ENCODE measurements at regions not wholly inside any gene's neighbourhood (a gene's known extent, or its start where the extent isn't known, plus 50 kb on each side); places are given as distances from the start of the nearest gene placed in this dataset.

DNA sequence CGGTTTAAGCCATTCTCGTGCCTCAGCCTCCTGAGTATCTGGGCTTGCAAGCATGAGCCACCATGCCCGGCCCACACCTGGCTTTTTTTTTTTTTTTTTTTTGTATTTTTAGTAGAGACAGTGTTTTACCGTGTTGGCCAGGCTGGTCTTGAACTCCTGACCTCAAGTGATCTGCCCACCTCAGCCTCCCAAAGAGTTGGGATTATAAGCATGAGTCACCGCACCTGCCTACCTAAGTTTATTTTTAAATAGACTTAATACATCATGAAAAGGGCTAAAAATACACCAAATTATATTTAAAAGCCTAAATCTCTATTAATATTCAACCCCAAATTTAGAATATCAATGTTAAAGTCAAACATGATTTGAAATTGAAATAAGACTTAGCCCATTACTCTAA, 250.8 kb upstream of the MC4R start (continued):
- TF ChIP-seq, protein P1, sequence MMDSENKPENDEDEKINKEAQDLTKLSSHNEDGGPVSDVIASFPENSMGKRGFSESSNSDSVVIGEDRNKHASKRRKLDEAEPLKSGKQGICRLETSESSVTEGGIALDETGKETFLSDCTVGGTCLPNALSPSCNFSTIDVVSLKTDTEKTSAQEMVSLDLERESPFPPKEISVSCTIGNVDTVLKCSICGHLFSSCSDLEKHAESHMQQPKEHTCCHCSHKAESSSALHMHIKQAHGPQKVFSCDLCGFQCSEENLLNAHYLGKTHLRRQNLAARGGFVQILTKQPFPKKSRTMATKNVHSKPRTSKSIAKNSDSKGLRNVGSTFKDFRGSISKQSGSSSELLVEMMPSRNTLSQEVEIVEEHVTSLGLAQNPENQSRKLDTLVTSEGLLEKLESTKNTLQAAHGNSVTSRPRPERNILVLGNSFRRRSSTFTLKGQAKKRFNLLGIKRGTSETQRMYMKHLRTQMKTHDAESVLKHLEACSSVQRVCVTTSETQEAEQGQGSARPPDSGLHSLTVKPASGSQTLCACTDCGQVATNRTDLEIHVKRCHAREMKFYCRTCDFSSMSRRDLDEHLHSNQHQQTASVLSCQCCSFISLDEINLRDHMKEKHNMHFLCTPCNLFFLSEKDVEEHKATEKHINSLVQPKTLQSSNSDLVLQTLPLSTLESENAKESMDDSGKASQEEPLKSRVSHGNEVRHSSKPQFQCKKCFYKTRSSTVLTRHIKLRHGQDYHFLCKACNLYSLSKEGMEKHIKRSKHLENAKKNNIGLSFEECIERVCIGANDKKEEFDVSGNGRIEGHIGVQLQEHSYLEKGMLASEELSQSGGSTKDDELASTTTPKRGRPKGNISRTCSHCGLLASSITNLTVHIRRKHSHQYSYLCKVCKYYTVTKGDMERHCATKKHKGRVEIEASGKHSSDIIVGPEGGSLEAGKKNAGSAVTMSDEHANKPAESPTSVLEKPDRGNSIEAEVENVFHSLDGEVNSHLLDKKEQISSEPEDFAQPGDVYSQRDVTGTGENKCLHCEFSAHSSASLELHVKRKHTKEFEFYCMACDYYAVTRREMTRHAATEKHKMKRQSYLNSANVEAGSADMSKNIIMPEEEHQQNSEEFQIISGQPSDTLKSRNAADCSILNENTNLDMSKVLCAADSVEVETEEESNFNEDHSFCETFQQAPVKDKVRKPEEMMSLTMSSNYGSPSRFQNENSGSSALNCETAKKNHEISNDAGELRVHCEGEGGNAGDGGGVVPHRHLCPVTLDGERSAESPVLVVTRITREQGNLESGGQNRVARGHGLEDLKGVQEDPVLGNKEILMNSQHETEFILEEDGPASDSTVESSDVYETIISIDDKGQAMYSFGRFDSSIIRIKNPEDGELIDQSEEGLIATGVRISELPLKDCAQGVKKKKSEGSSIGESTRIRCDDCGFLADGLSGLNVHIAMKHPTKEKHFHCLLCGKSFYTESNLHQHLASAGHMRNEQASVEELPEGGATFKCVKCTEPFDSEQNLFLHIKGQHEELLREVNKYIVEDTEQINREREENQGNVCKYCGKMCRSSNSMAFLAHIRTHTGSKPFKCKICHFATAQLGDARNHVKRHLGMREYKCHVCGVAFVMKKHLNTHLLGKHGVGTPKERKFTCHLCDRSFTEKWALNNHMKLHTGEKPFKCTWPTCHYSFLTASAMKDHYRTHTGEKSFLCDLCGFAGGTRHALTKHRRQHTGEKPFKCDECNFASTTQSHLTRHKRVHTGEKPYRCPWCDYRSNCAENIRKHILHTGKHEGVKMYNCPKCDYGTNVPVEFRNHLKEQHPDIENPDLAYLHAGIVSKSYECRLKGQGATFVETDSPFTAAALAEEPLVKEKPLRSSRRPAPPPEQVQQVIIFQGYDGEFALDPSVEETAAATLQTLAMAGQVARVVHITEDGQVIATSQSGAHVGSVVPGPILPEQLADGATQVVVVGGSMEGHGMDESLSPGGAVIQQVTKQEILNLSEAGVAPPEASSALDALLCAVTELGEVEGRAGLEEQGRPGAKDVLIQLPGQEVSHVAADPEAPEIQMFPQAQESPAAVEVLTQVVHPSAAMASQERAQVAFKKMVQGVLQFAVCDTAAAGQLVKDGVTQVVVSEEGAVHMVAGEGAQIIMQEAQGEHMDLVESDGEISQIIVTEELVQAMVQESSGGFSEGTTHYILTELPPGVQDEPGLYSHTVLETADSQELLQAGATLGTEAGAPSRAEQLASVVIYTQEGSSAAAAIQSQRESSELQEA (IDR thresholded peaks at IDR 0.05; ENCODE audit: low read depth), result no peak
- no peak for TF ChIP-seq XRCC4 (IDR thresholded peaks at IDR 0.05; ENCODE audit: extremely low read depth, insufficient read depth, insufficient read length)

GRCh38 chr18:60624207-60624606, 251.6 kb upstream of the MC4R start:
- CTCF ChIA-PET (ENCODE audit: low intra/inter-chr PET ratio), result no interaction called here
- no peak for TF ChIP-seq ZFPM2 (CRISPR knock-in tag; IDR thresholded peaks at IDR 0.05)
- no peak for TF ChIP-seq TRIM25 (IDR thresholded peaks at IDR 0.05; ENCODE audit: borderline replicate concordance)
- no peak for TF ChIP-seq ZNF696 (CRISPR knock-in tag; conservative IDR thresholded peaks at IDR 0.05)
- TF ChIP-seq EZH2 (IDR thresholded peaks at IDR 0.05; ENCODE audit: borderline replicate concordance, low read depth, low read length), result no peak
- no peak for TF ChIP-seq FOXK1 (CRISPR knock-in tag; IDR thresholded peaks at IDR 0.05; ENCODE audit: borderline replicate concordance)
- no peak for TF ChIP-seq ZNF785 (CRISPR knock-in tag; IDR thresholded peaks at IDR 0.05)

More at GRCh38 chr18:60624207-60624606, 251.6 kb upstream of the MC4R start:
- 0% methylated on average over 1 of the region's 1 CpG for WGBS (ENCODE audit: insufficient coverage, low coverage, missing lambda C conversion rate)
- Histone ChIP-seq H2AFZ (ENCODE audit: low read depth, low read length) (no peak overlapping the region), H3K27ac (ENCODE audit: extremely low read depth, low read depth, low read length) (no peak overlapping the region), H3K79me2 (ENCODE audit: control insufficient read depth, insufficient read depth, low read length) (no peaks in the 10 kb centered on the region), H3K4me3 (no peak overlapping the region), H3K36me3 (ENCODE audit: control insufficient read depth, insufficient read depth, low read length) (no peaks in the 10 kb centered on the region), H4K20me1 (replicated peaks; ENCODE audit: control insufficient read depth, insufficient read depth, low read length) (no peaks in the 10 kb centered on the region), H3K9me1 (ENCODE audit: control insufficient read depth, insufficient read depth, low read length) (no peaks in the 10 kb centered on the region), H3K4me1 (replicated peaks in 1 of 2; ENCODE audit: control insufficient read depth in 2 of 2, insufficient read depth in 2 of 2, low read length in 2 of 2) (no peaks in the 10 kb centered on the region), H3K27me3 (ENCODE audit: control insufficient read depth in 2 of 2, insufficient read depth in 2 of 2, low read length in 2 of 2) (no peaks in the 10 kb centered on the region), H3K4me2 (ENCODE audit: insufficient read depth, low read length) (no peak overlapping the region), H3K9me3 (replicated peaks; ENCODE audit: control insufficient read depth, insufficient read depth, low read depth, low read length) (no peaks in the 10 kb centered on the region), H3K9ac (ENCODE audit: insufficient read depth in 1 of 2, low read depth in 2 of 2, low read length in 2 of 2) (no peak overlapping the region)
- DNase-seq (ENCODE audit: extremely low read depth in 1 of 4, low spot score in 3 of 4) (no peak), FAIRE-seq (no peak), ATAC-seq (no peak)
- POLR2A ChIA-PET, result no interaction called here
- in situ Hi-C loops (cut with MboI) (no loop called here), intact Hi-C loops (cut with micrococcal nuclease) (no loop called here)
- no TSS peak for BruUV-seq (replicated peaks)
